ENCODE measurements at regions not wholly inside any gene's neighbourhood (a gene's known extent, or its start where the extent isn't known, plus 50 kb on each side); places are given as distances from the start of the nearest gene placed in this dataset.

GRCh38 chr13:107713314-107713713, 502.0 kb downstream of the LIG4 start:
- Mint-ChIP-seq H3K36me3 (no peaks in the 10 kb centered on the region), H3K9me3 (no peaks in the 10 kb centered on the region), H3K27me3 (no peaks in the 10 kb centered on the region), H3K4me1 (no peaks in the 10 kb centered on the region), H3K27ac (no peak overlapping the region), H3K4me3 (no peak overlapping the region)
- CTCF ChIA-PET: no interaction called here
- no peak for DNase-seq

GRCh38 chr13:107712145-107712860, 503.0 kb downstream of the LIG4 start:
- Mint-ChIP-seq H3K36me3 (no peaks in the 10 kb centered on the region), H3K27ac (no peak overlapping the region), H3K9me3 (peaks cover under 1% of the 10 kb centered on the region), H3K27me3 (no peaks in the 10 kb centered on the region), H3K4me1 (no peaks in the 10 kb centered on the region), H3K4me3 (no peak overlapping the region)
- no peak for DNase-seq
- CTCF ChIA-PET: no interaction called here

GRCh38 chr13:107690181-107690580, 525.2 kb downstream of the LIG4 start:
- Mint-ChIP-seq H3K4me3 (no peak overlapping the region), H3K27me3 (no peaks in the 10 kb centered on the region), H3K27ac (no peak overlapping the region), H3K36me3 (no peaks in the 10 kb centered on the region), H3K9me3 (peaks cover 4% of the 10 kb centered on the region), H3K4me1 (no peaks in the 10 kb centered on the region)
- DNase-seq: no peak
- CTCF ChIA-PET: no interaction called here

- Mint-ChIP-seq H3K27ac (no peak overlapping the region), H3K4me3 (no peak overlapping the region), H3K27me3 (no peaks in the 10 kb centered on the region), H3K4me1 (no peaks in the 10 kb centered on the region), H3K9me3 (peaks cover 6% of the 10 kb centered on the region), H3K36me3 (no peaks in the 10 kb centered on the region)
- no peak for DNase-seq
- CTCF ChIA-PET: no interaction called here
These were observed 529.5 kb downstream of the LIG4 start for GRCh38 chr13:107685876-107686275.

GRCh38 chr13:107681600-107681999, 533.7 kb downstream of the LIG4 start:
- DNase-seq: no peak
- CTCF ChIA-PET: no interaction called here
- peaks cover 10% of the 10 kb centered on the region for H3K9me3 Mint-ChIP-seq
- H3K4me1 Mint-ChIP-seq: no peaks in the 10 kb centered on the region
- H3K36me3 Mint-ChIP-seq: no peaks in the 10 kb centered on the region
- H3K27ac Mint-ChIP-seq: no peak overlapping the region
- H3K27me3 Mint-ChIP-seq: no peaks in the 10 kb centered on the region
- H3K4me3 Mint-ChIP-seq: no peak overlapping the region

- Mint-ChIP-seq H3K27me3 (no peaks in the 10 kb centered on the region), H3K9me3 (peaks cover 11% of the 10 kb centered on the region), H3K4me3 (no peak overlapping the region), H3K36me3 (no peaks in the 10 kb centered on the region), H3K27ac (no peak overlapping the region), H3K4me1 (no peaks in the 10 kb centered on the region)
- DNase-seq: no peak
- CTCF ChIA-PET: no interaction called here
These were observed 535.2 kb downstream of the LIG4 start for GRCh38 chr13:107680115-107680514.

- CTCF ChIA-PET: no interaction called here
These were observed 537.2 kb downstream of the LIG4 start for GRCh38 chr13:107678075-107678689.

GRCh38 chr13:107675847-107676550, 539.3 kb downstream of the LIG4 start:
- Mint-ChIP-seq H3K4me3 (no peak overlapping the region), H3K27me3 (no peaks in the 10 kb centered on the region), H3K9me3 (peaks cover 9% of the 10 kb centered on the region), H3K27ac (no peak overlapping the region), H3K36me3 (no peaks in the 10 kb centered on the region), H3K4me1 (no peaks in the 10 kb centered on the region)
- no peak for DNase-seq
- CTCF ChIA-PET: no interaction called here

More at GRCh38 chr13:107678075-107678689, 537.2 kb downstream of the LIG4 start:
- Mint-ChIP-seq H3K4me1 (no peaks in the 10 kb centered on the region), H3K27me3 (no peaks in the 10 kb centered on the region), H3K27ac (no peak overlapping the region), H3K4me3 (no peak overlapping the region), H3K36me3 (no peaks in the 10 kb centered on the region), H3K9me3 (peaks cover 11% of the 10 kb centered on the region)
- DNase-seq: no peak

GRCh38 chr13:107669391-107669993, 545.8 kb downstream of the LIG4 start:
- H3K4me1 Mint-ChIP-seq: no peaks in the 10 kb centered on the region
- no peaks in the 10 kb centered on the region for H3K27me3 Mint-ChIP-seq
- no peak for DNase-seq
- H3K27ac Mint-ChIP-seq: no peak overlapping the region
- no peak overlapping the region for H3K4me3 Mint-ChIP-seq
- CTCF ChIA-PET: no interaction called here
- peaks cover 4% of the 10 kb centered on the region for H3K9me3 Mint-ChIP-seq
- H3K36me3 Mint-ChIP-seq: no peaks in the 10 kb centered on the region

- no peak for DNase-seq
- Mint-ChIP-seq H3K9me3 (peaks cover 9% of the 10 kb centered on the region), H3K27ac (no peak overlapping the region), H3K36me3 (no peaks in the 10 kb centered on the region), H3K4me1 (no peaks in the 10 kb centered on the region), H3K4me3 (no peak overlapping the region), H3K27me3 (no peaks in the 10 kb centered on the region)
- CTCF ChIA-PET: no interaction called here
These were observed 549.3 kb downstream of the LIG4 start for GRCh38 chr13:107665926-107666458.

- H3K4me1 Mint-ChIP-seq: no peaks in the 10 kb centered on the region
- H3K36me3 Mint-ChIP-seq: no peaks in the 10 kb centered on the region
- H3K4me3 Mint-ChIP-seq: no peak overlapping the region
- H3K27ac Mint-ChIP-seq: no peak overlapping the region
- peaks cover 2% of the 10 kb centered on the region for H3K9me3 Mint-ChIP-seq
- peak; percentile 38 for DNase-seq
- CTCF ChIA-PET: interaction anchor here (0.6 to 4.4 kb wide), 6 partner anchors 11 to 506 kb away, joined by 3 to 20 read pairs (median 4); no protein-coding TSS in a partner anchor
- H3K27me3 Mint-ChIP-seq: no peaks in the 10 kb centered on the region
These were observed 565.1 kb downstream of the LIG4 start for GRCh38 chr13:107650081-107650701.

GRCh38 chr13:107649079-107649478, 566.3 kb downstream of the LIG4 start:
- Mint-ChIP-seq H3K27me3 (no peaks in the 10 kb centered on the region), H3K36me3 (no peaks in the 10 kb centered on the region), H3K4me1 (no peaks in the 10 kb centered on the region), H3K9me3 (no peaks in the 10 kb centered on the region), H3K4me3 (no peak overlapping the region), H3K27ac (no peak overlapping the region)
- no peak for DNase-seq
- CTCF ChIA-PET: interaction anchor here (1.4 to 4.4 kb wide), 4 partner anchors 9 to 445 kb away, joined by 3 to 20 read pairs (median 5); no protein-coding TSS in a partner anchor

GRCh38 chr13:107644136-107644535, 571.2 kb downstream of the LIG4 start:
- Mint-ChIP-seq H3K27ac (no peak overlapping the region), H3K36me3 (no peaks in the 10 kb centered on the region), H3K27me3 (no peaks in the 10 kb centered on the region), H3K4me1 (no peaks in the 10 kb centered on the region), H3K4me3 (no peak overlapping the region), H3K9me3 (no peaks in the 10 kb centered on the region)
- CTCF ChIA-PET: no interaction called here
- no peak for DNase-seq

GRCh38 chr13:107643615-107644014, 571.7 kb downstream of the LIG4 start:
- CTCF ChIA-PET: no interaction called here
- Mint-ChIP-seq H3K4me1 (no peaks in the 10 kb centered on the region), H3K36me3 (no peaks in the 10 kb centered on the region), H3K4me3 (no peak overlapping the region), H3K9me3 (no peaks in the 10 kb centered on the region), H3K27me3 (no peaks in the 10 kb centered on the region), H3K27ac (no peak overlapping the region)
- DNase-seq: no peak
